T-helper 2 cell treated with Interferon-gamma antibody and Interleukin-4, amounts not matched to agents 5 μg/mL and 100 μg/mL, for 36 hours (primary cell): ENCODE measurements at regions not wholly inside any gene's neighbourhood (a gene's known extent, or its start where the extent isn't known, plus 50 kb on each side); places are given as distances from the start of the nearest gene placed in this dataset.

Experiments used
- DNase-seq: peaks from one replicate; pipeline ENCODE4 v3.0.0; 2021; ENCODE audit warnings: low spot score
- H3K27ac Mint-ChIP-seq: one replicate; pipeline ENCODE4 v1.8.0; 2021; ENCODE audit warnings: mild to moderate bottlenecking, mixed read lengths
- H3K27me3 Mint-ChIP-seq: one replicate; pipeline ENCODE4 v1.8.0; 2021; ENCODE audit warnings: low read depth, mixed read lengths
- H3K36me3 Mint-ChIP-seq: one replicate; pipeline ENCODE4 v1.8.0; 2021; ENCODE audit warnings: low read depth, mixed read lengths
- H3K4me1 Mint-ChIP-seq: one replicate; pipeline ENCODE4 v1.8.0; 2021; ENCODE audit warnings: low read depth, mixed read lengths
- H3K4me3 Mint-ChIP-seq: one replicate; pipeline ENCODE4 v1.8.0; 2022; ENCODE audit warnings: mild to moderate bottlenecking, moderate library complexity, mixed read lengths
- H3K9me3 Mint-ChIP-seq: one replicate; pipeline ENCODE4 v1.8.0; 2021; ENCODE audit warnings: mixed read lengths

DNA sequence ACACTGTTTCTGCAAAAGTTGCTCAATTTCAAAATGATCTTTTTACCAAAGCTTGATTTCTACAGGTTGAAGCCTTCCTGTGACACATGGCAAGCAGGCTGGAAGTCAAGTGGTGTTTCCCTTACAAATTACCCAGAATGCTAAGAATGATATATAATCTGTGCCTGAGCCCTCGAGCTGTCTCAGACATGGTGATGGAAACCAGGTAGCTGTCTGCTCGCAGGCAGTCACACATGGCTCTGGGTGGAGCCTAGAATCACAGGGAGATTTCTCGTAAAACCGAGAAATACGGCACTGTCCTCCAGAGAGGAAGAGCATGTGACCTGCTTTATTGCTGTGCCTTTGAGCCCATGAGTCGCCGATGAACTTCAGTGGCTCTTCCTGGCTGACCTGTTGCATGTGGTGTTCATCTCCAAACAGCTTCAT is 392.9 kb downstream of the ZNF521 start:
- DNase-seq, result no peak
- Mint-ChIP-seq H3K9me3 (no peaks in the 10 kb centered on the region), H3K4me1 (no peaks in the 10 kb centered on the region), H3K36me3 (no peaks in the 10 kb centered on the region), H3K27ac (no peak overlapping the region), H3K4me3 (no peak overlapping the region), H3K27me3 (no peaks in the 10 kb centered on the region)

DNA sequence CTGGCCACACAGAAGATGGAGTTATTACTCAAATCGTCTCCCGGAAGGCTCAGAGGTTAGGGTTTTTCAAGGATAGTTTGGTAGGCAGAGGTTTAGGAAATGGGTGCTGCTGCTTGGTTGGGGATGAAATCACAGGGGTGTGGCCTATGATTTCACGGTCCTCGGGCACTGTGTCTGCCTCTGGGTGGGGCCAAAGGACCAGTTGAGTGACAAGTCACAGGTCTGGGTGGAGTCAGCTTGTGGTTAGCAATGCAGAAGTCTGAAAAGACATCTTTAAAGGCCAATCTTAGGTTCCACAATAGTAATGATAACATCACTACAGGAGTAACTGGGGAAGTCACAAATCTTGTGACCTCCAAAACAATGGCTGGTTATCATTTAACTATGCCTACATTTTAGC is 387.8 kb downstream of the ZNF521 start:
- Mint-ChIP-seq H3K36me3 (no peaks in the 10 kb centered on the region), H3K4me3 (no peak overlapping the region), H3K27ac (no peak overlapping the region), H3K27me3 (no peaks in the 10 kb centered on the region), H3K9me3 (peaks cover 4% of the 10 kb centered on the region), H3K4me1 (no peaks in the 10 kb centered on the region)
- DNase-seq, result no peak

DNA sequence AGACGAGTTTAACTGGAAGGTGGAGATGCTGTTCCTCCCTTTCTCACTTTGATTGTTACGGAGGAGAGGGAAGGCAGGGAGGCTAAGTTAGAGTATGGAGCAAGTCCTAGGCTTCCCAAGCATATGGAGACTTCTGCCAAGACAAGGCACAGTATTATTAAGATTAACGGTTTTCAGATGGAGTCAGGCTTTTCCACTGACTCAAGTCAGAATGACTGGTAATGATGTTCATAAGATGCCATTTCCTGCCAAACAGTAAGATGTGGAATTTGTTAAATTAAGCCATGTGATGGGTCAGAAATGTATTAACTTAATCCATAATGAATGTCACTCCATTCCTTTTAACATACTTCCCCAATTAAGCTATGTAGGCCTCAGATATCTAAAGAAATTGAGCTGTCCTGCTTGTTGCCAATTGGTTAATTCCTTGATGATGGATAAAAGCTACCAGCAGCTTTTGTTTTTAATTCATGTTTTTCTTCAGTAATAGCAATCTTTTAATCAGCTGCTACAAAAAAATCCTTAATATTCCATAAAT is 383.7 kb downstream of the ZNF521 start:
- no peaks in the 10 kb centered on the region for H3K27me3 Mint-ChIP-seq
- DNase-seq, result no peak
- H3K27ac Mint-ChIP-seq, result no peak overlapping the region
- H3K4me3 Mint-ChIP-seq, result no peak overlapping the region
- H3K4me1 Mint-ChIP-seq, result no peaks in the 10 kb centered on the region
- peaks cover 4% of the 10 kb centered on the region for H3K9me3 Mint-ChIP-seq
- H3K36me3 Mint-ChIP-seq, result no peaks in the 10 kb centered on the region

DNA sequence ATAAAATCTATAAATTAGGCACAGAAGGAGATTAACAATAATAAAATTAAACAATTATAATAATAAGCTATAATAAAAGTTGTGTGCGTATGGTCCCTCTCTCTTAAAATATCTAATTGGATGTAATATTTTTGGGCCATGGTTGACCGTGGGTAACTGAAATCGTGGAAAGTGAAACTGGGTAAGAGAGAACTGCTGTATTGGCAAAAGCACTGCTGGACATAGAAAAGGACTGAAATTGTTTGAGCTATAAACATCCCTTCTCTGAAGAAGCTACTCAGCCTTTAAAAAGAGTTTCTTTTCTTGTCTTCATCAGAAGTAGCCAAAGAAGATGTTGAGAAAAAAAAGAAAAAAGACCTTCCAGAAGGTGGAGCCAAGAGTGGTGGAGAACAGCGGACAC is 379.4 kb downstream of the ZNF521 start:
- Mint-ChIP-seq H3K27ac (no peak overlapping the region), H3K36me3 (no peaks in the 10 kb centered on the region), H3K27me3 (no peaks in the 10 kb centered on the region), H3K4me1 (no peaks in the 10 kb centered on the region), H3K9me3 (peaks cover 4% of the 10 kb centered on the region), H3K4me3 (no peak overlapping the region)
- no peak for DNase-seq

DNA sequence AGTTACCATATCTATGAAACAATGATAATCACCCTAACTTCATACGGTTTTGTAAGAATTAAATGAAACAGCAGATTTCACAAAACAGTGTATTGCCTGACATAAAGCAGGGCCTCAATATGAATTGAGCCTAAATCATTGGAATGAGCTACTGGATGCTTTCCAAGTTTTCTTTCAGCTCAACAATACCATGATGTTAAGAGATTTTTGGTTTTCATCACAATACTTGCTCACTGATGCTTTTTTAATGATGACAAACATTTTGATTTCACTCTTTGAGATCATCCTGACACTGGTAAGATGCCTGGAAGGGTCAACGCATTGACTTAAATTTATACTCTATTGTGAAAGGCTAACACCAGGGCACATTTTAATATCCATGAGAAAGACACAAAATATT is 377.5 kb downstream of the ZNF521 start:
- DNase-seq, result no peak
- no peak overlapping the region for H3K27ac Mint-ChIP-seq
- H3K9me3 Mint-ChIP-seq, result no peaks in the 10 kb centered on the region
- H3K4me1 Mint-ChIP-seq, result no peaks in the 10 kb centered on the region
- H3K27me3 Mint-ChIP-seq, result no peaks in the 10 kb centered on the region
- H3K36me3 Mint-ChIP-seq, result no peaks in the 10 kb centered on the region
- no peak overlapping the region for H3K4me3 Mint-ChIP-seq

DNA sequence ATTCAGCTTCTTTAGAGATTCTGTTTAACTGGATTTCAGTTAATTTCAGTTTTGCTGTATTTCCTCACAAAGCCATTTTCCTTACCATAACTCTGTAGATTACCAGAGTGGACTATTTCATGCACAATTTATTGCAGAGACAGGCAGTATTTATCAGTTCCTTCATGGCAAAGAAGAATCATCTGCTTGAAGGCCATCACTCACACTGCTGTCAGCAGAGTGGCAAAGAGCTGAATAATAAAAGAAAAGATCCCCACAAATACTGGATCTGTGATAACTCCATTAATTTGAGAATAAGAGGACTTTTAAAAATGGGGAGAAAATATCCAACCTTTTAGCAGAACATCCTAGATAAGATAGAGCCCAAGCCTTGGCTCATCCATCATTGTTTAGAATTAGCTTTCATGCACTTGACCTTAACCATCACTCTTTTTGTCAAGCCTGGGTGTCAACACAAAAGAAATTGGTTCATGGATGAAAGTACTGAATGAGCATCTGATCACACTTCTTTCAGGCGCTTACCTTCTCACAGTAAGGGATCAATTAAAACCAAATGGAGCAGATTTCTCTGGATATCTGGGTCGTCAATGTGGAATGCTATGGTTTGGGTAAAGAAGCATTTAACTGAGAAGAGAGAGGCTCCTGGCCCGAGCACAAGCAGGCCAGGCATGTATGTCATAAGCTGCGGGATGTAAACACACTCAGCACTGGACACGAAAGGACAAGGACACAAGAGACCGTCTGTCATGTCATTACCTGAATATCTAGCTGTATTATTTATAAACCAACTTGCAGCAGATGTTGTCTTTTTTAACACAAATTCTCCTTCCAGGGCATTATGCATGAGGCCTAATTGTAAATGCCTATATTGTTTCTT is 376.2 kb downstream of the ZNF521 start:
- no peak for DNase-seq
- H3K36me3 Mint-ChIP-seq, result no peaks in the 10 kb centered on the region
- H3K9me3 Mint-ChIP-seq, result no peaks in the 10 kb centered on the region
- no peak overlapping the region for H3K27ac Mint-ChIP-seq
- H3K4me1 Mint-ChIP-seq, result no peaks in the 10 kb centered on the region
- no peaks in the 10 kb centered on the region for H3K27me3 Mint-ChIP-seq
- H3K4me3 Mint-ChIP-seq, result no peak overlapping the region

DNA sequence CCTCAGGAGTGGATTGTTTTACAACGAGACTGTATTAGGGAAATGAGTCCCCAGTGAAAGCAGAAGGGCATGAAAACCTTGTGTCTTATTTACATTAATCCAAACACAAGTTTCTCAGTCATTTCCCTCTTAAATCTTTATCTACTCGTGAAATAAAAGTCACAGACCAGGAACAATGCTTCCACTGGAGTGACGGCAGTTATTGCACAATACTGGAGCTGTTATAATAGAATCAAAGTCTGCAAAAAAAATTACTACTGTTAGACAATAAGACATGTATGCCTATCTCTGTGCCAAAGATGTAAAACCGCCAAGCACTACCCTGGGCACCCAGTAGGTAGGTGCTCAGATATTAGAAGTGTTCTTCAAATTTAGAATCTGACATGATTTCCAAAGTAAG is 375.5 kb downstream of the ZNF521 start:
- DNase-seq, result no peak
- H3K27me3 Mint-ChIP-seq, result no peaks in the 10 kb centered on the region
- H3K36me3 Mint-ChIP-seq, result no peaks in the 10 kb centered on the region
- H3K9me3 Mint-ChIP-seq, result no peaks in the 10 kb centered on the region
- no peaks in the 10 kb centered on the region for H3K4me1 Mint-ChIP-seq
- no peak overlapping the region for H3K27ac Mint-ChIP-seq
- H3K4me3 Mint-ChIP-seq, result no peak overlapping the region

DNA sequence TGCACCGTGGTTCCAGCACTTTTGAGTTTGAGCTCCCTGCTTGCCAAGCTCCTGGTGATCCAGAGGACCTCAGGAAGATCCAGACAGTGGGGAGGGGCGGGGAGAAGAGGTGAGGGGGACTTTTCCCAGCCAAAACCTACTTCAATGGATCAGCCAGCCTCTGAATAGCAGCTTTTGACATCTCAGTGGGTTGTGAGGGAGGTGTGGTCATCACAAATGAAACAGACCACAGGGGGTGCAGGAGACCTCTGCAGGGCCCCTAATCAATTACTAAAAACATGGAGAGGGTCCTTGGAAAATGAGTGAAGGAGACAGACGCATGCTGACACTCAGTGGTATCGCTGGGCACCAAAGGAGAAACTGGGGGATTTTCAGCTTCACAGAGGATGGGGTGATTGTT is 372.7 kb downstream of the ZNF521 start:
- Mint-ChIP-seq H3K36me3 (no peaks in the 10 kb centered on the region), H3K27me3 (no peaks in the 10 kb centered on the region), H3K27ac (no peak overlapping the region), H3K9me3 (no peaks in the 10 kb centered on the region), H3K4me1 (no peaks in the 10 kb centered on the region), H3K4me3 (no peak overlapping the region)
- DNase-seq, result no peak

DNA sequence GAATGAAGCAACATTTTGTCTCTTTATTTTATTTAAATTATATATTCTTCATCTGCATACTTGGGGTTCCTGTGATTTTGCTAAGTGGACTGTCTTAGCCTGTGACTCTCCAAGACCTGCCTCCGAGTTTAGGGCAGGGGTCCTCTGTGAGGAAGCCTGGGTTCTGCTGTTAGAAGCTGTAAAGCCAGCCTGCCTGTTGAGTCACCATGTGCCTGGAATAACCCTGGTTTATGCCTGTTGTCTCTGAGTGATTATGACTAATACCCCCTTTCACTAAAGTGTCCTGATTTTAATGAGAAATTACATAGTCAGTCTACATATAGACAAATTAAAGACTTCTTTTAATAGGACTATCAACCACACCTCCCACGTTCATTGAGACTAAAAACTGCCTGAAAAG is 369.1 kb downstream of the ZNF521 start:
- Mint-ChIP-seq H3K27me3 (no peaks in the 10 kb centered on the region), H3K4me3 (no peak overlapping the region), H3K4me1 (no peaks in the 10 kb centered on the region), H3K36me3 (no peaks in the 10 kb centered on the region), H3K9me3 (no peaks in the 10 kb centered on the region), H3K27ac (no peak overlapping the region)
- DNase-seq, result no peak

DNA sequence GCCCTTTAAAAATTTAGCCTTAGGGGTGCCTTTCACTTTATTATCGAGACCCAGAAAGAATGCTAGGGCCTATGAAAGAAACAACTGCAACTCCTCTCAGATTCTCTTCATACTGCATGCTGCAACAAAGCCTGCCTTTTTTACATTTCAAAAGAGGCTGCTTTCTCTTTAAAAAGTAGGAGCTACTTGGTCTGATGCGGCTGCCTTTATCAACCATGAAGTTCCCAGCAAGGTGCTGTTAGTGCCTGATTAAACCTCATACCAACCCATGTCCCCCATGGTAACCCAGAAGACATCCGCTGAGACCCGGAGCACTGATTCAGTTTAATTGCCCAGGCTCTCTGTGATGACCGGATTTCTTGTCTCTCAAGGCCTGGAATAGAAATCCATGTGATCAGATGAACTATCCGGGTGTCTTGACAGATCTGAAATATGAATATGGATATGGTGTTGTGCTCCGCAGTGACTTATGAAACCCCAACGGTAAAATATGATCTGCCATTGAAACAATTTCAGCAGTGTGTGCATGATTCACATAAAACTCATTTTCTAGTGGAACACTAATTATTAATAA is 368.3 kb downstream of the ZNF521 start:
- Mint-ChIP-seq H3K9me3 (no peaks in the 10 kb centered on the region), H3K27ac (no peak overlapping the region), H3K4me1 (no peaks in the 10 kb centered on the region), H3K36me3 (no peaks in the 10 kb centered on the region), H3K4me3 (no peak overlapping the region), H3K27me3 (no peaks in the 10 kb centered on the region)
- DNase-seq, result no peak

DNA sequence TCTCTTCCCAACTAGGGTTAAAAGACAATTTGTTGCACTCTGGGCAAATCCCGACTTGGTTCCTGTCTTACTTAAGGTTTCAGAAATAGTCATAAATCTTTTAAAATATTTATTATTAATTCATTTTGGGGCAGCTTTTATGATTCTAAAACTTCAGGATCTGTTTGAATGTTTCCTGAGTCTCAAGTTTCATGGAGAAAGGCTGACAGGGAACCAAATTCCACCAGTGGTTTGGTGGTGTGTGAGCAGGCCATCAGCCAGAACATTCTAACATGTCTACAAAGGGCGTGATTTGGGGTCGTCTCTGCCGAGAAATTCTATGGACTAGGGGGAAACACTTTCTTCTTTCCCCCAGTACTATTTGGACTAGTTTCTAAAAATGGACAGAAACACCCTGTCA is 366.4 kb downstream of the ZNF521 start:
- Mint-ChIP-seq H3K9me3 (no peaks in the 10 kb centered on the region), H3K27me3 (no peaks in the 10 kb centered on the region), H3K4me1 (no peaks in the 10 kb centered on the region), H3K27ac (no peak overlapping the region), H3K4me3 (no peak overlapping the region), H3K36me3 (no peaks in the 10 kb centered on the region)
- DNase-seq, result no peak

DNA sequence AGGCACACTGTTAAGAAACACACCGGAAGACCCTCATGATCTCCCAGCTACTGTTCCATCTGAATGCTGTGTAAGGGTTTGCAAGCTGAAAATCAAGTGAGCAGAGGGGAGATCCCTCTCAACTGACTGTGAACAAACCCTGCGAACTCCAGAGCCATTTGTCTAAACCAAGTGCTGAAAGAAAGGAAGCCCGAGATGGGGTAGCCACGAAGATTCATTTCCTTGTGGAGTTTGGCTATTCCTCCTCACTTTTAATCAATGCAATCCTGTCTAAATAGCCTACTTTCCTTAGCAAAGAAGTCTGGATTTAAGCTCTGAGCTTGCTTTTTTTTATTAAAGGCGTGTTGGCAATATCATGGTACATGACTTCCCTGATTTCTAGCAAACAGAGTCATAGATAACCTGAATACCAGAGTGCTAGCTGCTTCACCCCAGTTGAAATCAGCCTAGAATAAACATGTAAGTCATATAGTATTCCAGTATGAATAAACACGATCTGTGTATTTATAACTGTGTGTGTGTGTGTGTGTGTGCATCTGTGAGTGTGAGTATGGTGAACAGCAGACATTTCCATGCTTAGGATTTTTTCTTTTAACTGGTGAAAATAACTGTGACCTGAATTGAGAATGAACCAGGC is 365.2 kb downstream of the ZNF521 start:
- no peak for DNase-seq
- Mint-ChIP-seq H3K27ac (no peak overlapping the region), H3K27me3 (no peaks in the 10 kb centered on the region), H3K36me3 (no peaks in the 10 kb centered on the region), H3K4me3 (no peak overlapping the region), H3K9me3 (no peaks in the 10 kb centered on the region), H3K4me1 (no peaks in the 10 kb centered on the region)

DNA sequence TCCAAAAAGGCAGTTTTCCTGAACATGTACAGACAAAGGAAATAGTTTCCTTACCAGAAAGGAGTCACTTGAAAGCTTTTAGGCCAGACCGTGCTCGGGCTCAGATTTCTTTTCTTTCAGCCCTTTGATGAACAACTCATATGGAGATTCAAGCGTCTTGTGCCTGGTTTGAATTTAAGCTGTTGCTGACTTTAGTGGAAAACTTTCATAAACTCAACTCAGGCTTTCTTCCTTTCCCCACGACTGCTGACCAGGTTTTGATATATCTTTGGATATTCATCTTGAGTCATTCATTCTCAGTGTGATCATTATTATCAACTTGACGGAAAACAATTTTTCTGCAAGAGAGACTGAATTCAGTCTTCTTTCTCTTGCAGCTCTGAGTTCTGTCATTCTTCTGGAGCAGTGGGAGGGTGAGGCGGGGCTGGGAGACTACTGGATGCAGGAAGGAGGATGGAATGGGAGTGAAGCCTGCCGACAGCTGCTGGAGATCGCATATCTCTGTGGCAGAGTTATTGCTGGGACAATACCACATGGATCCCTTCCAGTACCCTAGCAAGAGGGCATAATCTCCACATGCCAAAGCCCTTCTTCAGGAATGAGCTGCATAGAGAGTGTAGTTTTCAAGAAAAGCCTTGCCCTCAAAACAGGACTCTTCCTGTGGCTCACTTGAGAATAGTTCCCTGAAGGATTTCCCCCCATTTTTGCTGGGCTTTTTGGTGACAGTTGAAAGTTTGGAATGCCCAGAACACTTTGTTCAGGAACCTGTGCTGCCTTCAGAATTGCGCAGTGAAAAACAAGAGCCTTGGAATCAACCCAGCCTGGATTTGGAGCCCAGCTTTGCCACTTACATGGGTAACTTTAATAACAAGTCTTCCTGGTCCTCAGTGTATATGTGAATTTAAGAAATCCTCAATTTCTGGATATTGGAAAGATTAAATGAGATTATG is 364.4 kb downstream of the ZNF521 start:
- no peak for DNase-seq
- Mint-ChIP-seq H3K27me3 (no peaks in the 10 kb centered on the region), H3K36me3 (no peaks in the 10 kb centered on the region), H3K27ac (no peak overlapping the region), H3K4me1 (no peaks in the 10 kb centered on the region), H3K4me3 (no peak overlapping the region), H3K9me3 (no peaks in the 10 kb centered on the region)
